SIG-M5 treated with dmso at 0.1 percent for 504 hours (cell line): ENCODE measurements at regions not wholly inside any gene's neighbourhood (a gene's known extent, or its start where the extent isn't known, plus 50 kb on each side); places are given as distances from the start of the nearest gene placed in this dataset.
A peak's percentile ranks its signal among the peaks of the same experiment; 100 is the strongest.

Experiments
- DNase-seq: peaks from one replicate; lab custom pipeline; 2025; ENCODE audit not compliant: unreplicated experiment; lab: John Stamatoyannopoulos, UW

- no peak for DNase-seq
Measured at GRCh38 chrX:66328950-66329596, 165.0 kb downstream of the HEPH start.

GRCh38 chrX:66360894-66361293 is 196.8 kb downstream of the HEPH start:
- no peak for DNase-seq

GRCh38 chrX:66384722-66385121 is 220.7 kb downstream of the HEPH start:
- DNase-seq = no peak

GRCh38 chrX:66399273-66399672 is 235.2 kb downstream of the HEPH start:
- DNase-seq = no peak

GRCh38 chrX:66402165-66402564 is 236.7 kb downstream of the EDA2R start:
- no peak for DNase-seq

- peak; percentile 29 for DNase-seq
Measured at GRCh38 chrX:66408507-66408906, 230.4 kb downstream of the EDA2R start.

GRCh38 chrX:66410806-66411205 is 228.1 kb downstream of the EDA2R start:
- no peak for DNase-seq
